Keratinocyte (primary cell): ENCODE measurements at regions not wholly inside any gene's neighbourhood (a gene's known extent, or its start where the extent isn't known, plus 50 kb on each side); places are given as distances from the start of the nearest gene placed in this dataset.

Source experiments
- DNase-seq: peaks from one replicate; pipeline ENCODE4 v3.0.0-alpha.2; 2011; ENCODE audit warnings: low read depth, missing footprints, low spot score
- FAIRE-seq: peaks from 2 replicates; lab custom pipeline; 2011; peaks lifted over from hg19 to GRCh38; lab: Jason Lieb, UNC
- H2AFZ ChIP-seq: 2 replicates; pipeline ENCODE4 v1.6.0; 2012; ENCODE audit warnings: low read length, control low read depth, inconsistent platforms; ENCODE audit not compliant: control insufficient read depth
- H3K27ac ChIP-seq: 2 replicates; pipeline ENCODE4 v1.5.1; 2011; ENCODE audit warnings: low read length; ENCODE audit not compliant: control insufficient read depth, insufficient read depth
- H3K27me3 ChIP-seq: 3 replicates; pipeline ENCODE4 v1.6.0; 2011; ENCODE audit warnings: low read length; ENCODE audit not compliant: control insufficient read depth, insufficient read depth; ENCODE audit errors: extremely low read depth
- H3K36me3 ChIP-seq, 2 experiments: 2 replicates in 1 of 2; 3 replicates in 1 of 2; pipeline ENCODE4 v1.5.1; 2011; ENCODE audit warnings: low read length in 2 of 2, mild to moderate bottlenecking in 1 of 2; ENCODE audit not compliant: control insufficient read depth in 2 of 2, insufficient read depth in 2 of 2; ENCODE audit errors: extremely low read depth in 1 of 2
- H3K4me1 ChIP-seq: 3 replicates; pipeline ENCODE4 v1.5.1; 2011; ENCODE audit warnings: low read length; ENCODE audit not compliant: control insufficient read depth, insufficient read depth; ENCODE audit errors: extremely low read depth
- H3K4me2 ChIP-seq: 3 replicates; pipeline ENCODE4 v1.6.0; 2011; ENCODE audit warnings: low read depth, low read length; ENCODE audit not compliant: control insufficient read depth, insufficient read depth; ENCODE audit errors: extremely low read depth
- H3K4me3 ChIP-seq, 3 experiments: fragments of 200-600 bp in 1 of 3; sonication (generic) in 1 of 3; 2 replicates in 2 of 3; 3 replicates in 1 of 3; pipeline ENCODE4 v1.5.1; 2011 to 2016; ENCODE audit warnings: low read length in 3 of 3, mild to moderate bottlenecking in 3 of 3, control low read depth in 2 of 3, inconsistent platforms in 1 of 3, low read depth in 1 of 3, mixed read lengths in 1 of 3, mixed run types in 1 of 3, moderate library complexity in 1 of 3; ENCODE audit not compliant: control insufficient read depth in 2 of 3, insufficient read depth in 2 of 3; ENCODE audit errors: extremely low read depth in 1 of 3
- H3K79me2 ChIP-seq: 2 replicates; pipeline ENCODE4 v1.6.0; 2012; ENCODE audit warnings: low read length; ENCODE audit not compliant: control insufficient read depth, insufficient read depth
- H3K9ac ChIP-seq: 3 replicates; pipeline ENCODE4 v1.6.0; 2011; ENCODE audit warnings: low read length; ENCODE audit not compliant: control insufficient read depth, insufficient read depth; ENCODE audit errors: extremely low read depth
- H3K9me1 ChIP-seq: 3 replicates; pipeline ENCODE4 v1.6.0; 2011; ENCODE audit warnings: low read length; ENCODE audit not compliant: control insufficient read depth, insufficient read depth; ENCODE audit errors: extremely low read depth
- H3K9me3 ChIP-seq: 2 replicates; pipeline ENCODE4 v1.5.1; 2012; ENCODE audit warnings: low read depth, low read length; ENCODE audit not compliant: control insufficient read depth
- H4K20me1 ChIP-seq: 3 replicates; pipeline ENCODE4 v1.6.0; 2011; ENCODE audit warnings: low read length; ENCODE audit not compliant: control insufficient read depth, insufficient read depth; ENCODE audit errors: extremely low read depth
- CTCF ChIP-seq, 3 experiments: IDR thresholded peaks in 1 of 3; conservative IDR thresholded peaks in 1 of 3; optimal IDR thresholded peaks in 1 of 3; 2 replicates in 2 of 3; 3 replicates in 1 of 3; pipeline versions ENCODE3 to v1.5.1; 2011; ENCODE audit warnings: low read length in 3 of 3, mild to moderate bottlenecking in 3 of 3, moderate library complexity in 2 of 3, control low read depth in 1 of 3, inconsistent platforms in 1 of 3; ENCODE audit not compliant: insufficient read depth in 2 of 3; ENCODE audit errors: extremely low read depth in 1 of 3
- EZH2 ChIP-seq: IDR thresholded peaks from one replicate; pipeline ENCODE4 v1.6.1; 2012; ENCODE audit warnings: inconsistent platforms, mild to moderate bottlenecking, low read length, moderate library complexity
- dilution Hi-C: fragments of 300-500 bp; cut with MboI; formaldehyde crosslinking; loops from one replicate; pipeline ENCODE4 v1.7.0; 2020; ENCODE audit warnings: low sequenced_read_pairs; ENCODE audit not compliant: extremely low pct_ligation_motif_present

- Histone ChIP-seq H3K4me2 (no peak overlapping the region), H3K9me1 (no peaks in the 10 kb centered on the region), H3K4me1 (peaks cover 12% of the 10 kb centered on the region), H3K9ac (no peak overlapping the region), H3K27ac (no peak overlapping the region), H4K20me1 (no peaks in the 10 kb centered on the region), H3K9me3 (peaks cover 3% of the 10 kb centered on the region), H3K4me3 (no peak overlapping the region), H3K79me2 (no peaks in the 10 kb centered on the region), H3K36me3 (no peaks in the 10 kb centered on the region), H3K27me3 (peaks cover 8% of the 10 kb centered on the region), H2AFZ (no peak overlapping the region)
- no peak for TF ChIP-seq CTCF (optimal IDR thresholded peaks at IDR 0.05 in 1 of 3, IDR thresholded peaks at IDR 0.05 in 1 of 3, conservative IDR thresholded peaks at IDR 0.05 in 1 of 3; ENCODE audit: extremely low read depth in 1 of 3, insufficient read depth in 2 of 3, low read length in 3 of 3)
- TF ChIP-seq EZH2, result no peak
- no peak for DNase-seq
- dilution Hi-C loops, result no loop called here
- no peak for FAIRE-seq
These were observed 102.0 kb upstream of the SGIP1 start for GRCh38 chr1:66431999-66432398.

GRCh38 chr1:66433611-66434010 lies 100.3 kb upstream of the SGIP1 start:
- DNase-seq, result no peak
- Histone ChIP-seq H4K20me1 (no peaks in the 10 kb centered on the region), H3K79me2 (no peaks in the 10 kb centered on the region), H3K9me1 (no peaks in the 10 kb centered on the region), H3K4me3 (no peak overlapping the region), H3K9me3 (peaks cover 3% of the 10 kb centered on the region), H3K4me1 (peaks cover 14% of the 10 kb centered on the region), H3K27ac (no peak overlapping the region), H3K27me3 (peaks cover 8% of the 10 kb centered on the region), H3K9ac (no peak overlapping the region), H3K36me3 (no peaks in the 10 kb centered on the region), H3K4me2 (no peak overlapping the region), H2AFZ (no peak overlapping the region)
- FAIRE-seq, result no peak
- TF ChIP-seq CTCF (optimal IDR thresholded peaks at IDR 0.05 in 1 of 3, IDR thresholded peaks at IDR 0.05 in 1 of 3, conservative IDR thresholded peaks at IDR 0.05 in 1 of 3; ENCODE audit: extremely low read depth in 1 of 3, insufficient read depth in 2 of 3, low read length in 3 of 3) (no peak), EZH2 (no peak)
- dilution Hi-C loops, result no loop called here
